KBM-7 (cell line): ENCODE measurements at regions not wholly inside any gene's neighbourhood (a gene's known extent, or its start where the extent isn't known, plus 50 kb on each side); places are given as distances from the start of the nearest gene placed in this dataset.
"Not testable (repeated sequence)": the region's sequence is repeated elsewhere in the genome, so short reads cannot be mapped to it uniquely, and the experiment has no call there.

ENCODE experiments used
- DNase-seq: peaks from one replicate; pipeline ENCODE4 v3.0.0-alpha.2; 2015
- in situ Hi-C: fragments of 300-500 bp; cut with MboI; formaldehyde crosslinking; loops from 2 replicates; pipeline ENCODE4 v1.14.3; 2020; ENCODE audit warnings: low sequenced_read_pairs, low pct_unique_long_range_greater_than_20kb, mixed read lengths

DNA sequence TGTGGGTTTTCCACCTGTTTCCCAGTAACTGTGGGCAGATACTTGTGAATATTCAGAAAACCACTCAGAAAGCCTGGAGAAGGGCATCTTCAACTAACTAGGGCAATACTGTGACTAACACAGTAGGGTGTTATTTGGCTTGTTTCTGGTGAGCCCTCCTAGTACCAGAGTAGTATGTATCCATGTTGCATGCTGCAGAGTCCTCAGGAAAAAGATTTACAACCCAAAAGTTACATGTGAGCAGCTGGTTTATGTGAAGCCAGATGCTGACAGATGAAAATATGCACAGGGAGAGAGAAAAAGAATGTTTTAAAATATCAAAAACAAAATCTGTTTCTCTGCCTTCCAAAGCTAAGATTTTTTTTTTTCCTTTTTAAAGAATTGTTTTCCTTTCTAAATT is 333.2 kb upstream of the UBE2E3 start:
- in situ Hi-C loops, result no loop called here
- no peak for DNase-seq

DNA sequence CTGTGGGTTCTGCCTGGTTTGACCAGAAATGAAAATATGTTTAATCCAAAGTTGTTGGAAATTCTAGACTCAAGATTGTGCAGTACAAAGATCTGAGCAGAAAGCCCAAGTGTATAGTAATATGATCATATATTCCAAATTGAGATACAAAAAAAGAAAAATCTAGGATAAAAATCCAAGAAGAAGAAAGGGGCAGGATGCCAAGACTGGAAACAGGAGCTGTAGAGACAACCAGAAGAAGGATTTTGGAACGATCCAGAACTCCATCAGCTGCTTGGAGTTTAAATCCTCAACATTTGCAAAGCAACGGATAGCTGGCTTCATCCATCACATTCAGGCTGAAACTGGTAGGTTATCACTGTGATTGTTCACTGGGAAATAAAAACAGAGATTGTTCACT is 333.6 kb upstream of the UBE2E3 start:
- in situ Hi-C loops, result no loop called here

DNA sequence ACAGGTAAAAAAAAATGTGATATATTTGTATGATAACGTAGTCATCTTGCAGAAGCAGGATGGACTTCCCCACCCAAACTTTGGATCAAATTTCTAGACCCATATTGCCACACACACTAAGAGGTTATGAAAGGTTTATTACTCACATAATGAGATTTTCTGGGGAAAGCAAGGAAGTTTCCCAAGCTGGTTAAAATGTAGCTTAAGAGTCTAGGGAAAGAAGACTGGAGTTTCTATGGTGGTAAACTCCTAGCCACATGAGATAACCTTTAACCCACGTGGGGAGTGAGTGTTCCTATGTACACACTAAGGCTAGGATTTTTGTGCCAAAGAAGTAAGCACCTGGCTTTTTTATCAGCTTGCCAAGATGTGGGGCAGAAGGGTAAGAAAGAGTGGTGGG is 335.7 kb upstream of the UBE2E3 start:
- no peak for DNase-seq
- in situ Hi-C loops, result no loop called here

More for the DNA sequence above, 333.6 kb upstream of the UBE2E3 start:
- no peak for DNase-seq

DNA sequence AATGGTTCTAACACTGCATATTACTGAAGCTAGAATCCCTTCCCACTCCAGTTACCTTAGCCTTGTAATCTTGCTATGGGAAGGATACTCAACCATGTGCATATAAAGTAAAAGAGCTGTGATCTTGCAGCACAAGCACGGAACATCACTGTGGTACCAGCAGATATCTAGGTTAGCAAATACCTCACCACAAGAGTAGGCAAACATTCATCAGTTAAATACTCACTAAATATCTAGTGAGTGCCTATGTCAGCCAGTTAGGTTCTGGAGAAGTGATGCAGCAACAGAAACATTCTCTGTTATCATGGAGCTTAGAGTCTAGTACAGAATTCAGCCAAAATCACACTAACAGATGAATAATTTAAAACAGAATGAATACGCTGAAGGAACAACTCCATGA is 349.6 kb upstream of the UBE2E3 start:
- in situ Hi-C loops, result no loop called here
- DNase-seq, result no peak

DNA sequence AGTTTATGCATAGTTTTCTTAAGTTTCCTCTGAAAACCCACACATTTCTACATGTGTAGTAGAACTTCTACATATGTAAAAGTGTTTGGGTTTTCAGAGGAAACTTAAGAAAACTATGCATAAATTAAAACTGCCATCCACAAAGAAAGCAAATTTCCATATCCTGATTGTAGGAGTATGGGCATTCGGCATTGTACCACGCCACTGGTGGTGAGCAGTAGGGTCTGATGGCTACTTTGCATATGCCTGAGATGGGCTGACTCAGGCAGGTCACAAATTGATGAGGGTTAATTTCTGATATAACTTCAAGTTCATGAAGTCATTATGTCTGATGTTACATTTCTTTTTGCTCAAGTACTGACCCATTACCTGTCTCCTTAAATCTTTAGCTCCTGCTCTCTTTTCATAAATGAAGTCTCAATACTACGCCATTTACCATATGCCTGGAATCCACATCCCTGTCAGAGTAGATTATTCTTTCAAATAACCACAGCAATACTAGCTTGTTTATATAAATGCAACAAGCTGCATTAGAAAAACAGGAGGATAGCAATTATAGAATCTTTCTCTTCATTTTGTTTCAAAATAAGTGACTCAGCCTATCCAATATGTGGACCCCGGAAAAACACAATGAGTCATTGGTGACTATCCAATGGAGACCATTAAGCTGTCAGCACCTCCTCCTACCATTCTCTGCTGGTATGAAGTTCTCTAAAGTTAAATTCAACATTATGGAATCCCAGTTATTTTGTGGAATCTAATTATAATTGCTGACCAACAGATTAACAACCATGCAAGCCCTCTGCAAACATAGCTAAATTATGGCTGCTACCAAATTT is 355.2 kb upstream of the UBE2E3 start:
- in situ Hi-C loops, result no loop called here
- DNase-seq, result no peak

DNA sequence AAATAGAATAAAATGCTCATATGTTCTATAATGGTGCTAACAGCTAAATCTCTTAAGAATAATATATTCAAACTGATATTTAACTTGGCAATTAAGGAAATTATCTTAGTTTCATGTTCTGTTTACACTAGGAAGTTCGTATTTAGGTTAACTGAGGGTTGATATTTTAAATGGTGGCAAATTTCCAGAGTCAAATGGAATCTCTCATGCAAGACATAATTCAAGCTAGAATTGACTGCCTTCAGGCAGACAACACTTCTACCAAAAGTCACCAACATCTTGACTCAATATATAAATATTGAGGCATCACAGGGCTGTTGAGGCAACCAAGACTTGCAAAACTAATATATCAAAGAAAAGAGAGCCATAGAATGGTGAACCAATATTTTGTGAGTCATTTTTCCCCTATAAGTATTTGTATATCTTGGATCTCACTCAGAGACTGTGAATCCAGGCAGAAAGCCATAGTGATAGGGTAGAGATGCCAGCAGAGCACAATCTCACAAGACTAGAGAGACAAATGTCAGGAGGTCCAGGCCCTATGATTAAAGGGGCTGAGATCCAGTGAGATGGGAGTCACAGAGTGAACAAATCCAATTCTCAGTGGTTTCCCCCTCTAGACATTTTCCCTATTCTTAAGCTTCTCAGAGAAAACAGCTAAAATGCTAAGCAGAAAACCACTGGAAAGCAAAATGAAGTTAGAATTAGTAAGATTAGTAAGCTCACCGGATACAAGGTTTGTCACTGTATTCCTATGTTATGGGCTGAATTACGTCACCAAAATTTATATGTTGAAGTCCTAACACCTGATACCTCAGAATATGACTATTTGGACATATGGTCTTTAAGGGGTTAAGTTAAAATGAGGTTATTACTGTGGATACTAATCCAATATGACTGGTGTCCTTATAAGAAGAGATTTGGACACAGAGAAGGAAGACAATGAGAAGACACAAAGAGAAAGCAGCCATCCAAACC is 358.2 kb upstream of the UBE2E3 start:
- DNase-seq, result peak; percentile 15
- in situ Hi-C loops, result no loop called here

DNA sequence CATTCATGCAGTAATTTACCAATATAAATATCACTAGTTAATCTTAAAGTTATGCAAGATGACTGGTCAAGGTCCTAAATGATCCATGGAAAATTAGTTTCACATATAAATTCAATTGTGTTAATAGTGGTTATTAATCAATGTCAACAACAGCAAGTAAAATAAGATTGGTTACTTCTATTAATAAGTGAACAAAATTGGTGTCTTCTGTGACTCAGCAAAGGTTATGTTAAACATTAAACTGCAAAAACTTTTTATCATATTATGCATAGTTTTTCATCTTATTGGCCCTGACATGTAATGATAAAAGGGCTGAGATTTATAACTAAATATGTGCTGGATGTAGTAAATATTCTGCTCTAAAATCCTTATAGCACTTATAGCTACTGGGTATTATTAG is 359.0 kb upstream of the UBE2E3 start:
- DNase-seq, result no peak
- in situ Hi-C loops, result no loop called here

DNA sequence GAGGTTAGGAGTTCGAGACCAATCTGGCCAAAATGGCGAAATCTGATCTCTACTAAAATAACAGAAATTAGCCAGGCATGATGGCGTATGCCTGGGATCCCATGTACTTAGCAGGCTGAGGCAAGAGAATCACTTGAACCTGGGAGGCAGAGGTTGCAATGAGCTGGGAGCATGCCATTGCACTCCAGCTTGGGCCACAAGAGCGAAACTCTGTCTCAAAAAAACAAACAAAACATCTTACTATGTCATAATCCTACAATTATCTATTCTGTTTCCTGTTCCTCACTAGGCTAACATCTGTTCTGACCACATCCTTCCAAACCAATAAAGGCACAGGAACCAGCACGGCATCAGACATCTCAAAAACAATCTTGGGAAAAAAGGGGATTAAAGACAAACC is 361.8 kb upstream of the UBE2E3 start:
- peak; percentile 82 for DNase-seq
- in situ Hi-C loops, result no loop called here

DNA sequence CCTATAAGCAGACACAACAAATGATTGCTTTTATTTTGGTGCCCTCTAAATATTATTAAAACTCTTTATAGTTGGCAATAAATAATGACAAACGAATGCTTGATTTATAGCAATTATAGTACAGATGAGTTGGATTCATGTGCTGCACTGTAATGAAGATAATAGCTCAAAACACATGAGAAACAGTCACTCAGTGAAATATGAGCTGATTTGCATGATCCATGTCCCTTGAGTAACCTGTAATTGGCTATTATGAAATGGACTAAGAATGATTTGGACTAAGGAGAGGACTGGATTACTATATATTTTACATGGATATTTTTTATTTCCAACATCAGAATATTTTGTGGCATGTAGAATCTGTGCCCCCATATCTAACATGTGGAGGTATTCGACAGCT is 365.6 kb upstream of the UBE2E3 start:
- DNase-seq, result no peak
- in situ Hi-C loops, result no loop called here

DNA sequence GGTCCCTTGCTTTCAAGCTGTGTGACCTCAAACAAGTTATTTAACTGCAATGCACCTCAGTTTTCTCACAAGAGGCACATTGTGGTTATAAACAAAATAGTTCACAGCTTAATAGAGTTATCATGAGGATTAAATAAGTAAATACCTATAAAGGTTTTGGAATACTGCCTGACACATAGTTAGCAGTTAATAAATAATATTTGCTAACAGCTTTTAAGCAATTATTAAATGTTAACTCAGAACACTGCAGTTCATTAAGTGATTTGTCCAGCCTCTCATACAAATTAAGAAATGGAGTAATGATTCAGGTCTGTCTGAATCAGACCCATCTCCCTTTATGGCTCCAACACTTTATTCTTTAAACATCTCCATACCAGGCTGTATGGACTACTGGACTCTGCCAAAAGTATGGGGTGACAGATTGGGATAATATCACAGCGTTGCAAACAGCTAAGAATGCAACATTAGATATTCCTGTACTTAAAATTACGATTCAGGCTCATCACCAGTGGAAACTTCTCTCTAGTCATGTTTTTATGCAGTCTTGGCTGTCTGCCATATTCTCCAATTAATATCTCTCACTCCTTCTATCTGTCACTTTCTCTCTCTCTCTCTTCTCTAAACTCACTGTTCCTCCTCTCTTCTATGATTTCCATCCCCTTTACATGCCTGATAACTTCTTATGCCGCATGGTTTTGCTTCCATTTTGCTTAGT is 370.6 kb upstream of the UBE2E3 start:
- DNase-seq, result no peak
- in situ Hi-C loops, result no loop called here

DNA sequence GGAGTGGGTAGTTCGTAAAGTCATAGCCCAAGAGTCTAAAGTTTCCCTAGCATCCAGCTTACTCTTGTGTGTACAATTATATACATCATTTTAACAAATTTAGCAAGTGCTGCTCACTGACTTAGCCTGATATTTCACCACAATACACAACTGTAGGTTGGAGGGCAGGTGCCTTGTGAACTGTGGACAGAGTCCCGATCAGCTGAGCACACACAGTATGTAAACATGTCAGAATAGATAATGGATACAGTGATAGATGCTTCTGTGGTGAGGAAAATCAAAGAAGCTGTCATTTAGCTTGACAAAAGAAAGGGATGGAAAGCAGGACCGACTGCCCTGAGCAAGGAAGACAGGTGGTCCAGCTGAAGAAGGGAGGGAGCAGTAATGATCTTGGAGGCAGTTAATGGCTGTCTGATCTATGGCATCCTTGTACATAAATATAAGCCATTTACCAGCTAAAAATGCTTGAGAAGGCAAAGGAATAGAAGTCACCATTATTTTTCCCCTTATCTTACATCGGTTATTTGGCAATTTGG is 372.8 kb upstream of the UBE2E3 start:
- no peak for DNase-seq
- in situ Hi-C loops, result no loop called here

DNA sequence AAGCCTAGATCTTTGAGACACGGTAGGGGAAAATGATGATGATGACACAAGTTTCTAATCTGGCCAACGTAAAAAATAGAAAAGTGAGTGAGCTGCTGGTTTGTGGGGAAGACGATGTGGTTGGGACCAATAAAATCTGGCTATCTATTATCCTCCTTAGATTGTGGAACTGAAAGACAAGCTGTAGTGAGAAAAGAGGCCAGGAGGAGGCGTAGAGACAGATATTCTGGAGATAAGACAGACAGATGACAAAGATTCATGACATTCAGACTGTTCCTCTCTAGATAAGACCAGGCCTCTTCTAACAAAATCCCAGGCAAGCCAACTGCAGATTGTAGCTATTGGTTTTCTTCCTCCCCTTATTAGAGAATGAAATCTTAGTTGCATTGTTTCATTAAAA is 376.3 kb upstream of the UBE2E3 start:
- in situ Hi-C loops, result no loop called here
- peak; percentile 60 for DNase-seq

DNA sequence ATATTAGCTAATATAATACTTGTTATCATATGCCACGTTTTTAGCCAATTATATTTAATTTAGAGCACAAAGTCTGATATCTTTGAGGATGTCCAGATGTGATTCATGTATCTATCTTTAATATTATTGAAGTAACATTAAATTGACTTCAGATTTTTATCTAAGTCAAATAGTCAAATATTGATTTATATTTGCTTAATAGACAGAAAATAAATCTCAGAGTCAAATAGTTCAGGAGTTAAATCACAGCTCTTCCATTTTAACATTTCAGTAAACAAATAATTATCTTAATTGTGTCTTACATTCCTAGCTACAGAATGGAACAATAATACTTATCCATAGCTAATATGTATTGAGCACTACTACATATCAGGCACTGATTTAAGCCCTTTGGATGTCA is 379.4 kb upstream of the UBE2E3 start:
- no peak for DNase-seq
- in situ Hi-C loops, result no loop called here

DNA sequence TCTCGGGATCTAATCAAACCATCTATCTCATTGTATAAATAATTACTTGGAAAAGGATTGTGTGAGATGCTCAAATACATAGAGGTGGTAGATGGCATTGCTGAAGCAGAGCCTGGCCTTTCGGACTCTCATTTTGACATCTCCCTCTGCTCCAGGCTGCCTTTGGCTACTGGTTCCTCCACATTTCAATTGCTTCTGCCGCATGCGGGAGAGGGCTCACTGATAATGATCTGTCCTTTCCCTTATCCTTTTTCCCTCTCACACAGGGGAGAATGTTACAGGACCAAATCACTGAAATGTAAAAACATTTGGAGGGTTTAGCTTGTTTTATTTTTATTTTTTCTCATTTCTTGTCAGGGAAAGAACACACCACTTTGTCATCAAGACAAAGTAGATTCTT is 380.6 kb upstream of the UBE2E3 start:
- in situ Hi-C loops, result no loop called here
- DNase-seq, result no peak

DNA sequence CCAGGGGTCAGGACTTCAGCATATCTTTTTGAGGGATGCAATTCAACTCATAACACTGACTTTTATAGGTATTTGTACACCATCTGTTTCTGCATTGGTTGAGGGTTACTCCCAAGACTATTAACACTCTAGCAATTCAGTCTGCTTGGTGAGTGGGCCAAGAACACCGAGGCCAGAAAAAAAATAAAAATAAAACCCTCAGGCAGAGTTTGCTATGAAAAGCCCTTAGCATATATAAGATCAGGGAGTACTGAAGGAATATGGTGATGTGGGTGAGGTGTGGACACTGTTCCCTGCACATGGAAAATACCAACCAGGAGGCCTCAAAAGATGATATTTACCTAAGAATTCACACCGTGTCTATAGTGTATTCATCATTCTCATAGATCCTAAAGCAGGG is 383.2 kb upstream of the UBE2E3 start:
- no peak for DNase-seq
- in situ Hi-C loops, result no loop called here

DNA sequence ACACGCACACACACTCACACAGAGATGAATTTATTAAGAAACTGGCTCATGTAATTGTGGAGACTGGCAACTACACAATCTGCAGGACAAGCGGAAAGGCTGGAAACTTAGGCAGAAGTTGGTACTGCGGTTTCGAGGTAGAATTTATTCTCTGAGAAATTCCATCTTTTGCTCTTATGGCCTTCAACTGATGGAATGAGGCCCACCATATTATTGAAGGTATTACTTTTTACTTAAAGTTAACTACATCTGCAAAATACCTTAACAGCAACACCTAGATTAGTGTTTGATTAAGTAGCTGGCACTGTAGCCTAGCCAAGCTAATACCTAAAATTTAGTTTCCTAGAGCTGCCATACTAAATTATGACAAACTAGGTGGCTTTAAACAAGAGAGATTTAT is 384.0 kb upstream of the UBE2E3 start:
- in situ Hi-C loops, result no loop called here
- DNase-seq, result no peak

DNA sequence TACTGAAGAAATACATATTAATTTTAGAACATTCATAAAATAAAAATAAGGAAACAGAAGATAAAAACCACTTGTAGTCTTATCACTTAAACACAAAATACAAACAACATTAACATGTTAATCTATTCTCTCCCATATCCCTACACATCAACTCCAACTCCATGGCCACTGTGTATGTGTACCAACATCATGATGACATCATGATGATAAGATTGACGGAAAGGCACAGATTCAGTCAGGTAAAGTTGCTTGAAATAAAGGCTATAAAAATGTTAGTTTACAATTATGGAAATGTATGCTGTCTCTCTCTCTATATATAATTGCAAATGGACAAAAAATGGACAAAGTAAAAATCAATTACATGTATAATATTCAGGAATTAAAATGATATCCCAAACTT is 388.5 kb upstream of the UBE2E3 start:
- no peak for DNase-seq
- in situ Hi-C loops, result no loop called here

DNA sequence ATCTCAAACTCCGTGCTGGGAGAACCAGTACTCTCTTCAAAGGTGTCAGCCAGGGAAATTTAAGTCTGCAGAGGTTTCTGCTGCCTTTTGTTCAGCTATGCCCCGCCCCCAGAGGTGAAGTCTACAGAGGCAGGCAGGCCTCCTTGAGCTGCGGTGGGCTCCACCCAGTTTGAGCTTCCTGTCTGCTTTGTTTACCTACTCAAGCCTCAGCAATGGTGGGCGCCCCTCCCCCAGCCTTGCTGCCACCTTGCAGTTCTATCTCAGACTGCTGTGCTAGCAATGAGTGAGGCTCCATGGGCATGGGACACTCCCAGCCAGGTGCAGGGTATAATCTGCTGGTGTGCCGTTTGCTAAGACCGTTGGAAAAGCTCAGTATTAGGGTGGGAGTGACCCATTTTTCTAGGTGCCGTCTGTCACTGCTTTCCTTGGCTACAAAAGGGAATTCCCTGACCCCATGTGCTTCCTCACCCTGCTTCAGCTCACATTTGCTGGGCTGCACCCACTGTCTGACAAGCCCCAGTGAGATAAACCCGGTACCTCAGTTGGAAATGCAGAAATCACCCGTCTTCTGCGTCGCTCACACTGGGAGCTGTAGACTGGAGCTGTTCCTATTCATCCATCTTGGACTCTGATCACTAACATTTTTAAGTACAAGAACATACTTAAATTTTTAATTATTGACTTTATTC is 389.2 kb upstream of the UBE2E3 start:
- in situ Hi-C loops, result not testable (repeated sequence)
- peak; percentile 13 for DNase-seq
